ENCODE measurements at regions not wholly inside any gene's neighbourhood (a gene's known extent, or its start where the extent isn't known, plus 50 kb on each side); places are given as distances from the start of the nearest gene placed in this dataset.

- no peak overlapping the region for H3K23ac ChIP-seq (ENCODE audit: low read depth, low read length)
- no peak overlapping the region for H2BK5ac ChIP-seq (ENCODE audit: low read depth, low read length, poor library complexity, severe bottlenecking)
- H4K20me1 ChIP-seq (ENCODE audit: insufficient read depth, low read length): no peaks in the 10 kb centered on the region
- no peak overlapping the region for H4K8ac ChIP-seq (ENCODE audit: low read depth in 2 of 2, low read length in 2 of 2)
- no peak overlapping the region for H4K91ac ChIP-seq (ENCODE audit: insufficient read depth, low read depth, low read length)
- no peak overlapping the region for H2BK120ac ChIP-seq (ENCODE audit: low read depth, low read length)
- CTCF ChIA-PET: no interaction called here
- peak overlapping the region; percentile 25; the same call in 1 of the 2 replicates for H2AK5ac ChIP-seq (ENCODE audit: low read depth, low read length)
- H3K27ac ChIP-seq (ENCODE audit: insufficient read depth, low read length): no peak overlapping the region
- H2AFZ ChIP-seq (replicated peaks; ENCODE audit: low read length, poor library complexity): peak overlapping the region; percentile 39
- H2BK15ac ChIP-seq (ENCODE audit: low read depth, low read length): no peak overlapping the region
- no peaks in the 10 kb centered on the region for H3K36me3 ChIP-seq (ENCODE audit: control insufficient read depth, insufficient read depth, low read length)
- BruUV-seq (replicated peaks): no TSS peak
- dilution Hi-C loops (cut with HindIII; ENCODE audit: low sequenced_read_pairs, unreplicated experiment): no loop called here
- H3K4ac ChIP-seq (ENCODE audit: low read depth, low read length): no peak overlapping the region
- ATAC-seq (ENCODE audit: low read depth) (no peak), DNase-seq (no peak)
- in situ Hi-C loops (cut with MboI; ENCODE audit: low sequenced_read_pairs): no loop called here
- H2BK20ac ChIP-seq (ENCODE audit: low read depth, low read length): no peak overlapping the region
- H3K4me3 ChIP-seq (ENCODE audit: insufficient read depth, low read depth, low read length): no peak overlapping the region
- 78% methylated on average over 10 of the region's 28 CpGs; no CpG with 5 or more reads in 1 of the 2 experiments for WGBS, 2 experiments (ENCODE audit: extremely low coverage in 2 of 2, insufficient read length in 1 of 2)
- peak overlapping the region; percentile 39 for H2AK9ac ChIP-seq (replicated peaks; ENCODE audit: low read depth, low read length, poor library complexity)
- no peak overlapping the region for H3K4me2 ChIP-seq (ENCODE audit: low read depth, low read length)
- intact Hi-C loops (cut with micrococcal nuclease): loop anchor here (2.0 to 5.0 kb wide), 2 partner anchors 215 to 446 kb away; no protein-coding TSS in a partner anchor
- H3K18ac ChIP-seq (ENCODE audit: low read depth, low read length): no peak overlapping the region
- no peaks in the 10 kb centered on the region for H3K4me1 ChIP-seq (ENCODE audit: control insufficient read depth, insufficient read depth, low read length)
- no peaks in the 10 kb centered on the region for H3K79me1 ChIP-seq (ENCODE audit: low read depth in 1 of 2, low read length in 2 of 2)
- no peak overlapping the region for H4K5ac ChIP-seq (ENCODE audit: low read depth, low read length)
- POLR2A ChIA-PET (ENCODE audit: unreplicated experiment): no interaction called here
- H3K27me3 ChIP-seq (ENCODE audit: control insufficient read depth, insufficient read depth, low read length): no peaks in the 10 kb centered on the region; the same call in 1 of the 2 replicates
- H3K56ac ChIP-seq (ENCODE audit: extremely low read depth, insufficient read depth, low read length): no peak overlapping the region
- no peaks in the 10 kb centered on the region for H3K9me1 ChIP-seq (ENCODE audit: insufficient read depth, low read length)
- H3K9ac ChIP-seq (ENCODE audit: low read depth, low read length): no peak overlapping the region
- TF ChIP-seq MAFK (IDR thresholded peaks at IDR 0.05; ENCODE audit: low read depth, low read length) (no peak), BHLHE40 (IDR thresholded peaks at IDR 0.05; ENCODE audit: low read depth, low read length) (no peak), CEBPB (IDR thresholded peaks at IDR 0.05; ENCODE audit: low read depth, low read length) (no peak), NFE2L2 (IDR thresholded peaks at IDR 0.05; ENCODE audit: low read depth, low read length) (no peak), RCOR1 (IDR thresholded peaks at IDR 0.05; ENCODE audit: insufficient replicate concordance, low read length) (no peak), ELK1 (IDR thresholded peaks at IDR 0.05; ENCODE audit: borderline replicate concordance, low read depth, low read length) (no peak), CHD1 (IDR thresholded peaks at IDR 0.05; ENCODE audit: low read depth, low read length) (no peak), MXI1 (IDR thresholded peaks at IDR 0.05; ENCODE audit: borderline replicate concordance, low read depth, low read length) (no peak), RAD21 (IDR thresholded peaks at IDR 0.05; ENCODE audit: low read length) (no peak), POLR2A (IDR thresholded peaks at IDR 0.05; ENCODE audit: low read depth, low read length) (no peak), MAZ (IDR thresholded peaks at IDR 0.05; ENCODE audit: borderline replicate concordance, low read depth, low read length) (no peak), USF2 (IDR thresholded peaks at IDR 0.05; ENCODE audit: low read depth, low read length) (no peak), SMC3 (IDR thresholded peaks at IDR 0.05; ENCODE audit: low read depth, low read length) (no peak)
- H3K9me3 ChIP-seq (ENCODE audit: control insufficient read depth, insufficient read depth, low read length): no peaks in the 10 kb centered on the region
- H3K14ac ChIP-seq (replicated peaks; ENCODE audit: low read depth, low read length): no peak overlapping the region
These were observed 114.2 kb upstream of the ZNF236 start for GRCh38 chr18:76708071-76708721.

Data from IMR-90 (cell line).